Spleen (tissue), 11 donors: ENCODE measurements at regions not wholly inside any gene's neighbourhood (a gene's known extent, or its start where the extent isn't known, plus 50 kb on each side); places are given as distances from the start of the nearest gene placed in this dataset.

Experiments used
- DNase-seq: peaks from one replicate; pipeline ENCODE4 v3.0.0-alpha.2; 2020
- H3K27ac ChIP-seq, 8 donors: fragments of 200-600 bp; sonication (generic) in 7 of 8; 1 replicate in 4 of 8; 2 replicates in 4 of 8; pipeline versions ENCODE4 v1.5.0 to v1.8.0; 2016 to 2021; ENCODE audit warnings: inconsistent platforms in 4 of 8, mild to moderate bottlenecking in 4 of 8, moderate library complexity in 1 of 8
- H3K27me3 ChIP-seq, 7 donors: fragments of 200-600 bp; sonication (generic) in 6 of 7; replicated peaks in 1 of 7; 1 replicate in 4 of 7; 2 replicates in 3 of 7; pipeline versions ENCODE4 v1.5.0 to v1.8.0; 2016 to 2021; ENCODE audit warnings: inconsistent platforms in 3 of 7, mild to moderate bottlenecking in 1 of 7
- H3K36me3 ChIP-seq, 6 donors: fragments of 200-600 bp; sonication (generic) in 5 of 6; 1 replicate in 4 of 6; 2 replicates in 2 of 6; pipeline versions ENCODE4 v1.5.0 to v1.8.0; 2016 to 2021; ENCODE audit warnings: inconsistent platforms in 2 of 6
- H3K4me1 ChIP-seq, 6 donors: fragments of 200-600 bp; sonication (generic) in 5 of 6; 1 replicate in 3 of 6; 2 replicates in 3 of 6; pipeline versions ENCODE4 v1.5.0 to v1.8.0; 2016 to 2021; ENCODE audit warnings: inconsistent platforms in 3 of 6
- H3K4me3 ChIP-seq, 8 donors: fragments of 200-600 bp; sonication (generic) in 7 of 8; 1 replicate in 4 of 8; 2 replicates in 4 of 8; pipeline versions ENCODE4 v1.5.0 to v1.8.0; 2016 to 2021; ENCODE audit warnings: inconsistent platforms in 4 of 8, mild to moderate bottlenecking in 4 of 8, moderate library complexity in 2 of 8
- H3K9me3 ChIP-seq, 8 donors: fragments of 200-600 bp; sonication (generic) in 7 of 8; 1 replicate in 4 of 8; 2 replicates in 4 of 8; pipeline versions ENCODE4 v1.5.0 to v1.8.0; 2016 to 2021; ENCODE audit warnings: inconsistent platforms in 4 of 8
- POLR2A ChIP-seq, 3 donors: fragments of 450-650 bp; IDR thresholded peaks; one replicate each; pipeline ENCODE4 v1.5.1; 2017; ENCODE audit warnings: antibody characterized with exemption in 3 of 3, mild to moderate bottlenecking in 1 of 3
- POLR2AphosphoS5 ChIP-seq, 3 donors: sonication (generic); formaldehyde crosslinking; IDR thresholded peaks; one replicate each; pipeline ENCODE4 v1.5.1; 2017; ENCODE audit warnings: antibody characterized with exemption in 3 of 3
- WGBS, 5 donors: extraction: QIAGEN DNeasy Blood & Tissue Kit in 3 of 5; methylation state at CpG; one replicate each; pipeline versions ENCODE4 v1.1.5 to v1.1.7; 2013 to 2018; 5-methylcytosine and 5-hydroxymethylcytosine counted together
- intact Hi-C: fragments of 100-400 bp; cut with DNase I; formaldehyde crosslinking; loops from one replicate; pipeline ENCODE4 v1.15.0; 2023; ENCODE audit warnings: low total_unique reads
- TF ChIP-seq, protein P1 (sequence below), 11 experiments: fragments of 200-600 bp in 7 of 11; fragments of 450-650 bp in 4 of 11; sonication (generic) in 4 of 11; IDR thresholded peaks in 8 of 11; conservative IDR thresholded peaks in 3 of 11; 1 replicate in 7 of 11; 2 replicates in 4 of 11; pipeline versions ENCODE4 v1.4.0 to v1.8.0; 2016 to 2021; ENCODE audit warnings: antibody characterized with exemption in 11 of 11, inconsistent platforms in 4 of 11, mild to moderate bottlenecking in 1 of 11
- donor health status: healthy with polysubstance abuse.
- donor health status: DM: no; HTN: no; CAD: no; lungs with moderate emphysema.
- donor health status: DM: no; HTN: no; CAD: no.
- donor health status: Bipolar disorder and iron deficiency.
- donor health status: healthy.
- donor health status: DM: no; HTN: no; CAD: no.
- donor health status: DM: yes; HTN: yes; CAD: no.

DNA sequence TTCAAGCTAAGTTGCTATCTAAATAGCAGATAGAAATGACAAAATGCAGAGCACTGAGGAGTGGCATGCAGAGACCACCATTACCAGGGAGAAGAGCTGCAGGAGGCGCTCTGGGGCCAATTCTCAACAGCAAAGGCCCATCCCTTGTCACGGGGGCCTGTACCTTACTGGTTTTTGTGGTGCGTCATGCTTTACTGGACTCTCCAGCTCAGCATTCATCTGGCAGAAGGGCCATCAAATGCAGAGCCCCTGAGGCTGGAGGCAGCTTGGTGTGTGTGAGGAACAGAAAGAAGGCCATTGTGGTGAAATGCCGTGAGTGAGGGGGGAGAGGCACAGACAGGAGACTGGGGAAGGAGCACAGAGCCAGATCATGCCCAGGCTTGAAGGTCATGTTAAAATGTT, 56.5 kb upstream of the NAV2 start:
- Histone ChIP-seq H3K27me3 (peaks cover 0 to 5% (median 0%) of the 10 kb centered on the region in 7 donors), H3K27ac (no peak overlapping the region), H3K4me3 (no peak overlapping the region), H3K9me3 (no peaks in the 10 kb centered on the region), H3K36me3 (no peaks in the 10 kb centered on the region), H3K4me1 (no peaks in the 10 kb centered on the region)
- no peak for DNase-seq
- intact Hi-C loops: no loop called here
- WGBS, 5 donors: 90 to 96% (median 95%) methylated on average over 4 of the region's 4 CpGs
- TF ChIP-seq POLR2A (IDR thresholded peaks at IDR 0.05): no peak
- no peak for TF ChIP-seq POLR2AphosphoS5 (IDR thresholded peaks at IDR 0.05)
- TF ChIP-seq, protein P1, sequence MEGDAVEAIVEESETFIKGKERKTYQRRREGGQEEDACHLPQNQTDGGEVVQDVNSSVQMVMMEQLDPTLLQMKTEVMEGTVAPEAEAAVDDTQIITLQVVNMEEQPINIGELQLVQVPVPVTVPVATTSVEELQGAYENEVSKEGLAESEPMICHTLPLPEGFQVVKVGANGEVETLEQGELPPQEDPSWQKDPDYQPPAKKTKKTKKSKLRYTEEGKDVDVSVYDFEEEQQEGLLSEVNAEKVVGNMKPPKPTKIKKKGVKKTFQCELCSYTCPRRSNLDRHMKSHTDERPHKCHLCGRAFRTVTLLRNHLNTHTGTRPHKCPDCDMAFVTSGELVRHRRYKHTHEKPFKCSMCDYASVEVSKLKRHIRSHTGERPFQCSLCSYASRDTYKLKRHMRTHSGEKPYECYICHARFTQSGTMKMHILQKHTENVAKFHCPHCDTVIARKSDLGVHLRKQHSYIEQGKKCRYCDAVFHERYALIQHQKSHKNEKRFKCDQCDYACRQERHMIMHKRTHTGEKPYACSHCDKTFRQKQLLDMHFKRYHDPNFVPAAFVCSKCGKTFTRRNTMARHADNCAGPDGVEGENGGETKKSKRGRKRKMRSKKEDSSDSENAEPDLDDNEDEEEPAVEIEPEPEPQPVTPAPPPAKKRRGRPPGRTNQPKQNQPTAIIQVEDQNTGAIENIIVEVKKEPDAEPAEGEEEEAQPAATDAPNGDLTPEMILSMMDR (IDR thresholded peaks at IDR 0.05 in 8 of 11, conservative IDR thresholded peaks at IDR 0.05 in 3 of 11): no peak

GRCh38 chr11:19652623-19653375, 59.8 kb upstream of the NAV2 start:
- peaks cover 0 to 5% (median 0%) of the 10 kb centered on the region in 7 donors for H3K27me3 ChIP-seq
- TF ChIP-seq POLR2A (IDR thresholded peaks at IDR 0.05): no peak
- TF ChIP-seq, protein P1 (IDR thresholded peaks at IDR 0.05 in 8 of 11, conservative IDR thresholded peaks at IDR 0.05 in 3 of 11): no peak
- H3K4me3 ChIP-seq: no peak overlapping the region
- DNase-seq: no peak
- no peaks in the 10 kb centered on the region for H3K9me3 ChIP-seq
- WGBS, 5 donors: 84 to 89% (median 87%) methylated on average over 6 of the region's 6 CpGs
- intact Hi-C loops: no loop called here
- H3K36me3 ChIP-seq: no peaks in the 10 kb centered on the region
- H3K4me1 ChIP-seq: no peaks in the 10 kb centered on the region
- H3K27ac ChIP-seq: no peak overlapping the region

DNA sequence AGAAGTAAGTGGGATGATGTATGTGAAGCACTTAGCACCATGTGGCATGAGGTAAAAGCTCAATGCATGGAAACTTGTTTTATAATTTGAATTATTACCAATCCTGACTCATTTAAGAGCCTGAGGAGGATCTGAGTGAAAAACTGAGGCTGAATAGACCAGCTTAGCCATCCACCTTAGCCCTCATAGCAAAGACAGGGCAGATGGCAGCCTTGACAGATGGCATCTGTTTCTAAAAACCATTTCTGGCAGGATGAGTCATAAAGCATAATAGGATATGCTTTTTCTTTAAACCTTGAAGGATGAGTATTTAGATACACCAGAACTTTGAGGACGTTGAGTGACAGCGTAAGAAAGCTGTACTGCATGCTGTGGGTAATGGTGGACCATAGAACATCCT, 61.0 kb upstream of the NAV2 start:
- no peak for TF ChIP-seq POLR2AphosphoS5 (IDR thresholded peaks at IDR 0.05)
- TF ChIP-seq, protein P1 (IDR thresholded peaks at IDR 0.05 in 8 of 11, conservative IDR thresholded peaks at IDR 0.05 in 3 of 11): no peak
- no peak for TF ChIP-seq POLR2A (IDR thresholded peaks at IDR 0.05)
- peaks cover 0 to 5% (median 0%) of the 10 kb centered on the region in 7 donors for H3K27me3 ChIP-seq
- H3K36me3 ChIP-seq: no peaks in the 10 kb centered on the region
- no peak overlapping the region for H3K4me3 ChIP-seq
- 88 to 95% (median 89%) methylated on average over 2 of the region's 2 CpGs for WGBS, 5 donors
- H3K9me3 ChIP-seq: no peaks in the 10 kb centered on the region
- no peaks in the 10 kb centered on the region for H3K4me1 ChIP-seq
- intact Hi-C loops: no loop called here
- no peak overlapping the region for H3K27ac ChIP-seq
- DNase-seq: no peak

- DNase-seq: no peak
- Histone ChIP-seq H3K9me3 (no peaks in the 10 kb centered on the region), H3K36me3 (no peaks in the 10 kb centered on the region), H3K4me3 (no peak overlapping the region), H3K27me3 (peaks cover 0 to 5% (median 0%) of the 10 kb centered on the region in 7 donors), H3K4me1 (no peaks in the 10 kb centered on the region), H3K27ac (no peak overlapping the region)
- TF ChIP-seq POLR2AphosphoS5 (IDR thresholded peaks at IDR 0.05) (no peak), POLR2A (IDR thresholded peaks at IDR 0.05) (no peak)
- TF ChIP-seq, protein P1 (IDR thresholded peaks at IDR 0.05 in 8 of 11, conservative IDR thresholded peaks at IDR 0.05 in 3 of 11): no peak
- WGBS, 5 donors: 72 to 86% (median 77%) methylated on average over 2 of the region's 2 CpGs
- intact Hi-C loops: no loop called here
Observed at GRCh38 chr11:19651028-19651427, 61.6 kb upstream of the NAV2 start.
